WTC11 (cell line): ENCODE measurements at regions not wholly inside any gene's neighbourhood (a gene's known extent, or its start where the extent isn't known, plus 50 kb on each side); places are given as distances from the start of the nearest gene placed in this dataset.

ENCODE experiments used
- ATAC-seq: fragments of 200-7000 bp; cut with Tn5 transposase; 2 replicates; pipeline ENCODE4 v1.10.0; 2021; ENCODE audit warnings: mild to moderate bottlenecking, moderate library complexity
- CTCF ChIA-PET: fragments of 300-600 bp; sonication (Branson Sonifier 250); formaldehyde crosslinking; loops from one replicate; lab custom pipeline; 2021; ENCODE audit warnings: antibody characterized with exemption; lab: Charles Lee
- POLR2A ChIA-PET: fragments of 350-600 bp; sonication (Branson Sonifier 250); formaldehyde crosslinking; loops from one replicate; lab custom pipeline; 2021; ENCODE audit warnings: antibody characterized with exemption; lab: Charles Lee
- DNase-seq: peaks from one replicate; pipeline ENCODE4 v3.0.0; 2021; ENCODE audit warnings: low spot score
- H3K27ac Mint-ChIP-seq: 2 replicates; pipeline ENCODE4 v1.8.0; 2021; ENCODE audit warnings: mixed read lengths
- H3K27me3 Mint-ChIP-seq: 2 replicates; pipeline ENCODE4 v1.8.0; 2021; ENCODE audit warnings: low read depth, mild to moderate bottlenecking, moderate library complexity, mixed read lengths
- H3K36me3 Mint-ChIP-seq: 2 replicates; pipeline ENCODE4 v1.8.0; 2021; ENCODE audit warnings: mixed read lengths
- H3K4me1 Mint-ChIP-seq: 2 replicates; pipeline ENCODE4 v1.8.0; 2022; ENCODE audit warnings: mixed read lengths
- H3K4me3 Mint-ChIP-seq: 2 replicates; pipeline ENCODE4 v1.8.0; 2021; ENCODE audit warnings: mild to moderate bottlenecking, moderate library complexity, mixed read lengths
- H3K9me3 Mint-ChIP-seq: 2 replicates; pipeline ENCODE4 v1.8.0; 2021; ENCODE audit warnings: mixed read lengths
- CREB1 ChIP-seq: sonication (generic); formaldehyde crosslinking; IDR thresholded peaks from 2 replicates; pipeline ENCODE4 v1.8.0; 2023; ENCODE audit warnings: mild to moderate bottlenecking, missing genetic modification reagents
- ELF4 ChIP-seq: sonication (generic); formaldehyde crosslinking; IDR thresholded peaks from 2 replicates; pipeline ENCODE4 v1.8.1; 2022; ENCODE audit warnings: low read depth, mild to moderate bottlenecking, moderate library complexity, missing genetic modification reagents
- FOXJ3 ChIP-seq: sonication (generic); formaldehyde crosslinking; IDR thresholded peaks from 2 replicates; pipeline ENCODE4 v1.9.0; 2021; ENCODE audit warnings: missing genetic modification reagents, mild to moderate bottlenecking, borderline replicate concordance
- FOXK1 ChIP-seq: sonication (generic); formaldehyde crosslinking; IDR thresholded peaks from 2 replicates; pipeline ENCODE4 v1.8.0; 2022; ENCODE audit warnings: mild to moderate bottlenecking, moderate library complexity, missing genetic modification reagents
- GABPB1 ChIP-seq: sonication (generic); formaldehyde crosslinking; IDR thresholded peaks from 2 replicates; pipeline ENCODE4 v1.8.1; 2023; ENCODE audit warnings: mild to moderate bottlenecking, missing genetic modification reagents
- GTF2I ChIP-seq: fragments of 250-450 bp; sonication (Bioruptor Pico); conservative IDR thresholded peaks from 2 replicates; pipeline ENCODE4 v1.4.0; 2021; ENCODE audit warnings: mild to moderate bottlenecking
- NFATC4 ChIP-seq: fragments of 250-450 bp; sonication (Bioruptor Pico); IDR thresholded peaks from 2 replicates; pipeline ENCODE4 v1.9.0; 2021; ENCODE audit warnings: mild to moderate bottlenecking
- NR3C1 ChIP-seq: sonication (generic); formaldehyde crosslinking; conservative IDR thresholded peaks from 2 replicates; pipeline ENCODE4 v1.8.1; 2023; ENCODE audit warnings: low read depth, mild to moderate bottlenecking, missing genetic modification reagents
- OVOL2 ChIP-seq: fragments of 250-450 bp; sonication (Bioruptor Pico); IDR thresholded peaks from 2 replicates; pipeline ENCODE4 v1.9.0; 2021; ENCODE audit warnings: mild to moderate bottlenecking, borderline replicate concordance
- RORB ChIP-seq: fragments of 250-450 bp; sonication (Bioruptor Pico); IDR thresholded peaks from 2 replicates; pipeline ENCODE4 v1.9.0; 2021; ENCODE audit warnings: mild to moderate bottlenecking
- SOX15 ChIP-seq: fragments of 250-450 bp; sonication (Bioruptor Pico); IDR thresholded peaks from 2 replicates; pipeline ENCODE4 v1.9.0; 2021; ENCODE audit warnings: mild to moderate bottlenecking
- TEAD1 ChIP-seq: sonication (generic); formaldehyde crosslinking; IDR thresholded peaks from 2 replicates; pipeline ENCODE4 v1.8.0; 2022; ENCODE audit warnings: mild to moderate bottlenecking, missing genetic modification reagents
- ZNF317 ChIP-seq: sonication (generic); formaldehyde crosslinking; IDR thresholded peaks from 2 replicates; pipeline ENCODE4 v1.8.1; 2023; ENCODE audit warnings: low read depth, mild to moderate bottlenecking, moderate library complexity, missing genetic modification reagents, borderline replicate concordance
- ZNF416 ChIP-seq: fragments of 250-450 bp; sonication (Bioruptor Pico); IDR thresholded peaks from 2 replicates; pipeline ENCODE4 v1.9.0; 2021; ENCODE audit warnings: mild to moderate bottlenecking, inconsistent platforms
- TF ChIP-seq, protein P1 (sequence below): fragments of 250-450 bp; sonication (Bioruptor Pico); IDR thresholded peaks from 2 replicates; pipeline ENCODE4 v1.9.0; 2021; ENCODE audit warnings: mild to moderate bottlenecking
- TF ChIP-seq, protein P2 (sequence below): sonication (generic); formaldehyde crosslinking; IDR thresholded peaks from 2 replicates; pipeline ENCODE4 v1.8.1; 2023; ENCODE audit warnings: mild to moderate bottlenecking, missing genetic modification reagents
- TF ChIP-seq, protein P3 (sequence below): fragments of 200-600 bp; IDR thresholded peaks from 2 replicates; pipeline ENCODE4 v1.8.0; 2022; ENCODE audit warnings: antibody characterized with exemption
- TF ChIP-seq, protein P4 (sequence below): sonication (generic); formaldehyde crosslinking; IDR thresholded peaks from 2 replicates; pipeline ENCODE4 v1.8.1; 2022; ENCODE audit warnings: missing genetic modification reagents, borderline replicate concordance
- TF ChIP-seq, protein P5 (sequence below): sonication (generic); formaldehyde crosslinking; IDR thresholded peaks from 2 replicates; pipeline ENCODE4 v1.8.1; 2023; ENCODE audit warnings: mild to moderate bottlenecking, missing genetic modification reagents
- TF ChIP-seq, protein P6 (sequence below): fragments of 250-450 bp; sonication (Bioruptor Pico); IDR thresholded peaks from 2 replicates; pipeline ENCODE4 v1.9.0; 2021; ENCODE audit warnings: mild to moderate bottlenecking, borderline replicate concordance

DNA sequence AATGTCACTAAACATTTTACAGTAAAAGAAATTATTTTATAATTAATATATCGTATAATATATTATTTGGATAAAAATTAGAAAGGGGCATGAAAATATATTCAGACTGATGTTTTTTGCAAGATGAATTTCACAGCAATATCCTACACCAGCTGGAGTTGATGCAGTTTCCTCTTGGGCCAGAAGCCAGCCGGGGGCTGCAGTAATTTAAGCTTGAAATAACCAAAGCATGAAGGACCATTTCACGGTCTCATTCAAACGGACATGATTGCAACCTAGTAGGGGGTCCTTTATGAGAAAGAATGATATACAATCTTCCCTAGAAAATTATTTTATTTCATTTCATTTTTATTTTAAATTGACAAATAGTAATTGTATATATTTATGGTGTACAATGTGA, 797.2 kb upstream of the PCDH9 start:
- Mint-ChIP-seq H3K4me1 (peaks cover 29% of the 10 kb centered on the region), H3K4me3 (no peak overlapping the region), H3K9me3 (peaks cover under 1% of the 10 kb centered on the region; the same call in 1 of the 2 replicates), H3K36me3 (no peaks in the 10 kb centered on the region), H3K27me3 (peaks cover 7% of the 10 kb centered on the region), H3K27ac (no peak overlapping the region)
- ATAC-seq (no peak), DNase-seq (no peak)
- CTCF ChIA-PET = no interaction called here
- no peak for TF ChIP-seq SOX15 (CRISPR knock-in tag)
- TF ChIP-seq, protein P1, sequence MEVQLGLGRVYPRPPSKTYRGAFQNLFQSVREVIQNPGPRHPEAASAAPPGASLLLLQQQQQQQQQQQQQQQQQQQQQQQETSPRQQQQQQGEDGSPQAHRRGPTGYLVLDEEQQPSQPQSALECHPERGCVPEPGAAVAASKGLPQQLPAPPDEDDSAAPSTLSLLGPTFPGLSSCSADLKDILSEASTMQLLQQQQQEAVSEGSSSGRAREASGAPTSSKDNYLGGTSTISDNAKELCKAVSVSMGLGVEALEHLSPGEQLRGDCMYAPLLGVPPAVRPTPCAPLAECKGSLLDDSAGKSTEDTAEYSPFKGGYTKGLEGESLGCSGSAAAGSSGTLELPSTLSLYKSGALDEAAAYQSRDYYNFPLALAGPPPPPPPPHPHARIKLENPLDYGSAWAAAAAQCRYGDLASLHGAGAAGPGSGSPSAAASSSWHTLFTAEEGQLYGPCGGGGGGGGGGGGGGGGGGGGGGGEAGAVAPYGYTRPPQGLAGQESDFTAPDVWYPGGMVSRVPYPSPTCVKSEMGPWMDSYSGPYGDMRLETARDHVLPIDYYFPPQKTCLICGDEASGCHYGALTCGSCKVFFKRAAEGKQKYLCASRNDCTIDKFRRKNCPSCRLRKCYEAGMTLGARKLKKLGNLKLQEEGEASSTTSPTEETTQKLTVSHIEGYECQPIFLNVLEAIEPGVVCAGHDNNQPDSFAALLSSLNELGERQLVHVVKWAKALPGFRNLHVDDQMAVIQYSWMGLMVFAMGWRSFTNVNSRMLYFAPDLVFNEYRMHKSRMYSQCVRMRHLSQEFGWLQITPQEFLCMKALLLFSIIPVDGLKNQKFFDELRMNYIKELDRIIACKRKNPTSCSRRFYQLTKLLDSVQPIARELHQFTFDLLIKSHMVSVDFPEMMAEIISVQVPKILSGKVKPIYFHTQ (CRISPR knock-in tag) = no peak
- no peak for TF ChIP-seq RORB (CRISPR knock-in tag)
- TF ChIP-seq GABPB1 = no peak
- TF ChIP-seq, protein P2, sequence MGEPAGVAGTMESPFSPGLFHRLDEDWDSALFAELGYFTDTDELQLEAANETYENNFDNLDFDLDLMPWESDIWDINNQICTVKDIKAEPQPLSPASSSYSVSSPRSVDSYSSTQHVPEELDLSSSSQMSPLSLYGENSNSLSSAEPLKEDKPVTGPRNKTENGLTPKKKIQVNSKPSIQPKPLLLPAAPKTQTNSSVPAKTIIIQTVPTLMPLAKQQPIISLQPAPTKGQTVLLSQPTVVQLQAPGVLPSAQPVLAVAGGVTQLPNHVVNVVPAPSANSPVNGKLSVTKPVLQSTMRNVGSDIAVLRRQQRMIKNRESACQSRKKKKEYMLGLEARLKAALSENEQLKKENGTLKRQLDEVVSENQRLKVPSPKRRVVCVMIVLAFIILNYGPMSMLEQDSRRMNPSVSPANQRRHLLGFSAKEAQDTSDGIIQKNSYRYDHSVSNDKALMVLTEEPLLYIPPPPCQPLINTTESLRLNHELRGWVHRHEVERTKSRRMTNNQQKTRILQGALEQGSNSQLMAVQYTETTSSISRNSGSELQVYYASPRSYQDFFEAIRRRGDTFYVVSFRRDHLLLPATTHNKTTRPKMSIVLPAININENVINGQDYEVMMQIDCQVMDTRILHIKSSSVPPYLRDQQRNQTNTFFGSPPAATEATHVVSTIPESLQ (CRISPR knock-in tag) = no peak
- TF ChIP-seq TEAD1 = no peak
- no peak for TF ChIP-seq NFATC4 (CRISPR knock-in tag)
- no peak for TF ChIP-seq FOXJ3
- no peak for TF ChIP-seq CREB1 (CRISPR knock-in tag)
- TF ChIP-seq, protein P3, sequence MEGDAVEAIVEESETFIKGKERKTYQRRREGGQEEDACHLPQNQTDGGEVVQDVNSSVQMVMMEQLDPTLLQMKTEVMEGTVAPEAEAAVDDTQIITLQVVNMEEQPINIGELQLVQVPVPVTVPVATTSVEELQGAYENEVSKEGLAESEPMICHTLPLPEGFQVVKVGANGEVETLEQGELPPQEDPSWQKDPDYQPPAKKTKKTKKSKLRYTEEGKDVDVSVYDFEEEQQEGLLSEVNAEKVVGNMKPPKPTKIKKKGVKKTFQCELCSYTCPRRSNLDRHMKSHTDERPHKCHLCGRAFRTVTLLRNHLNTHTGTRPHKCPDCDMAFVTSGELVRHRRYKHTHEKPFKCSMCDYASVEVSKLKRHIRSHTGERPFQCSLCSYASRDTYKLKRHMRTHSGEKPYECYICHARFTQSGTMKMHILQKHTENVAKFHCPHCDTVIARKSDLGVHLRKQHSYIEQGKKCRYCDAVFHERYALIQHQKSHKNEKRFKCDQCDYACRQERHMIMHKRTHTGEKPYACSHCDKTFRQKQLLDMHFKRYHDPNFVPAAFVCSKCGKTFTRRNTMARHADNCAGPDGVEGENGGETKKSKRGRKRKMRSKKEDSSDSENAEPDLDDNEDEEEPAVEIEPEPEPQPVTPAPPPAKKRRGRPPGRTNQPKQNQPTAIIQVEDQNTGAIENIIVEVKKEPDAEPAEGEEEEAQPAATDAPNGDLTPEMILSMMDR = no peak
- no peak for TF ChIP-seq FOXK1 (CRISPR knock-in tag)
- TF ChIP-seq ZNF416 (CRISPR knock-in tag) = no peak
- TF ChIP-seq, protein P4, sequence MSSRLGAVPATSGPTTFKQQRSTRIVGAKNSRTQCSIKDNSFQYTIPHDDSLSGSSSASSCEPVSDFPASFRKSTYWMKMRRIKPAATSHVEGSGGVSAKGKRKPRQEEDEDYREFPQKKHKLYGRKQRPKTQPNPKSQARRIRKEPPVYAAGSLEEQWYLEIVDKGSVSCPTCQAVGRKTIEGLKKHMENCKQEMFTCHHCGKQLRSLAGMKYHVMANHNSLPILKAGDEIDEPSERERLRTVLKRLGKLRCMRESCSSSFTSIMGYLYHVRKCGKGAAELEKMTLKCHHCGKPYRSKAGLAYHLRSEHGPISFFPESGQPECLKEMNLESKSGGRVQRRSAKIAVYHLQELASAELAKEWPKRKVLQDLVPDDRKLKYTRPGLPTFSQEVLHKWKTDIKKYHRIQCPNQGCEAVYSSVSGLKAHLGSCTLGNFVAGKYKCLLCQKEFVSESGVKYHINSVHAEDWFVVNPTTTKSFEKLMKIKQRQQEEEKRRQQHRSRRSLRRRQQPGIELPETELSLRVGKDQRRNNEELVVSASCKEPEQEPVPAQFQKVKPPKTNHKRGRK = no peak
- no peak for TF ChIP-seq OVOL2 (CRISPR knock-in tag)
- TF ChIP-seq, protein P5, sequence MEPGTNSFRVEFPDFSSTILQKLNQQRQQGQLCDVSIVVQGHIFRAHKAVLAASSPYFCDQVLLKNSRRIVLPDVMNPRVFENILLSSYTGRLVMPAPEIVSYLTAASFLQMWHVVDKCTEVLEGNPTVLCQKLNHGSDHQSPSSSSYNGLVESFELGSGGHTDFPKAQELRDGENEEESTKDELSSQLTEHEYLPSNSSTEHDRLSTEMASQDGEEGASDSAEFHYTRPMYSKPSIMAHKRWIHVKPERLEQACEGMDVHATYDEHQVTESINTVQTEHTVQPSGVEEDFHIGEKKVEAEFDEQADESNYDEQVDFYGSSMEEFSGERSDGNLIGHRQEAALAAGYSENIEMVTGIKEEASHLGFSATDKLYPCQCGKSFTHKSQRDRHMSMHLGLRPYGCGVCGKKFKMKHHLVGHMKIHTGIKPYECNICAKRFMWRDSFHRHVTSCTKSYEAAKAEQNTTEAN = no peak
- TF ChIP-seq ZNF317 = no peak
- no peak for TF ChIP-seq NR3C1 (CRISPR knock-in tag)
- TF ChIP-seq GTF2I (CRISPR knock-in tag) = no peak
- TF ChIP-seq ELF4 (CRISPR knock-in tag) = no peak
- TF ChIP-seq, protein P6, sequence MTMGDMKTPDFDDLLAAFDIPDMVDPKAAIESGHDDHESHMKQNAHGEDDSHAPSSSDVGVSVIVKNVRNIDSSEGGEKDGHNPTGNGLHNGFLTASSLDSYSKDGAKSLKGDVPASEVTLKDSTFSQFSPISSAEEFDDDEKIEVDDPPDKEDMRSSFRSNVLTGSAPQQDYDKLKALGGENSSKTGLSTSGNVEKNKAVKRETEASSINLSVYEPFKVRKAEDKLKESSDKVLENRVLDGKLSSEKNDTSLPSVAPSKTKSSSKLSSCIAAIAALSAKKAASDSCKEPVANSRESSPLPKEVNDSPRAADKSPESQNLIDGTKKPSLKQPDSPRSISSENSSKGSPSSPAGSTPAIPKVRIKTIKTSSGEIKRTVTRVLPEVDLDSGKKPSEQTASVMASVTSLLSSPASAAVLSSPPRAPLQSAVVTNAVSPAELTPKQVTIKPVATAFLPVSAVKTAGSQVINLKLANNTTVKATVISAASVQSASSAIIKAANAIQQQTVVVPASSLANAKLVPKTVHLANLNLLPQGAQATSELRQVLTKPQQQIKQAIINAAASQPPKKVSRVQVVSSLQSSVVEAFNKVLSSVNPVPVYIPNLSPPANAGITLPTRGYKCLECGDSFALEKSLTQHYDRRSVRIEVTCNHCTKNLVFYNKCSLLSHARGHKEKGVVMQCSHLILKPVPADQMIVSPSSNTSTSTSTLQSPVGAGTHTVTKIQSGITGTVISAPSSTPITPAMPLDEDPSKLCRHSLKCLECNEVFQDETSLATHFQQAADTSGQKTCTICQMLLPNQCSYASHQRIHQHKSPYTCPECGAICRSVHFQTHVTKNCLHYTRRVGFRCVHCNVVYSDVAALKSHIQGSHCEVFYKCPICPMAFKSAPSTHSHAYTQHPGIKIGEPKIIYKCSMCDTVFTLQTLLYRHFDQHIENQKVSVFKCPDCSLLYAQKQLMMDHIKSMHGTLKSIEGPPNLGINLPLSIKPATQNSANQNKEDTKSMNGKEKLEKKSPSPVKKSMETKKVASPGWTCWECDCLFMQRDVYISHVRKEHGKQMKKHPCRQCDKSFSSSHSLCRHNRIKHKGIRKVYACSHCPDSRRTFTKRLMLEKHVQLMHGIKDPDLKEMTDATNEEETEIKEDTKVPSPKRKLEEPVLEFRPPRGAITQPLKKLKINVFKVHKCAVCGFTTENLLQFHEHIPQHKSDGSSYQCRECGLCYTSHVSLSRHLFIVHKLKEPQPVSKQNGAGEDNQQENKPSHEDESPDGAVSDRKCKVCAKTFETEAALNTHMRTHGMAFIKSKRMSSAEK (CRISPR knock-in tag) = no peak
- POLR2A ChIA-PET = no interaction called here
